ENCODE measurements at regions not wholly inside any gene's neighbourhood (a gene's known extent, or its start where the extent isn't known, plus 50 kb on each side); places are given as distances from the start of the nearest gene placed in this dataset.
"Not testable (repeated sequence)": the region's sequence is repeated elsewhere in the genome, so short reads cannot be mapped to it uniquely, and the experiment has no call there.

- H3K27me3 Mint-ChIP-seq; H3K4me3 ChIP-seq (ENCODE audit: control extremely low read depth in 1 of 5, extremely low read depth in 1 of 5, insufficient read depth in 1 of 5, low read depth in 2 of 5, low read length in 4 of 5); DNase-seq; H3K27me3 ChIP-seq (replicated peaks in 1 of 4; ENCODE audit: control extremely low read depth in 1 of 4, control insufficient read depth in 3 of 4, insufficient read depth in 4 of 4, low read length in 3 of 4); H3K36me3 ChIP-seq (replicated peaks in 1 of 2; ENCODE audit: control extremely low read depth in 1 of 2, control insufficient read depth in 1 of 2, extremely low read depth in 1 of 2, insufficient read depth in 2 of 2, low read length in 1 of 2); ATAC-seq (ENCODE audit: low read depth); H3K4me3 Mint-ChIP-seq; H3K4me2 ChIP-seq (replicated peaks; ENCODE audit: low read depth, low read length, poor library complexity, severe bottlenecking); CTCF ChIA-PET; H3K4me1 Mint-ChIP-seq; H2AFZ ChIP-seq (ENCODE audit: insufficient read depth, low read depth, low read length, poor library complexity, severe bottlenecking); H3K79me2 ChIP-seq (ENCODE audit: control insufficient read depth, insufficient read depth, low read length); H3K9ac ChIP-seq (ENCODE audit: low read length); POLR2A ChIA-PET; H3K9me3 Mint-ChIP-seq (ENCODE audit: insufficient read depth); H3K9me3 ChIP-seq (ENCODE audit: control extremely low read depth in 1 of 3, control insufficient read depth in 2 of 3, insufficient read depth in 1 of 3, low read length in 2 of 3); H4K20me1 ChIP-seq (ENCODE audit: control insufficient read depth, insufficient read depth, low read length, poor library complexity, severe bottlenecking); H3K4me1 ChIP-seq (ENCODE audit: control insufficient read depth in 2 of 2, insufficient read depth in 2 of 2, low read length in 2 of 2); intact Hi-C loops (cut with micrococcal nuclease); H3K27ac Mint-ChIP-seq; H3K27ac ChIP-seq (ENCODE audit: low read length in 2 of 2): not testable (repeated sequence)
- WGBS (ENCODE audit: insufficient coverage) = 92% methylated on average over 4 of the region's 6 CpGs
These were observed 151.9 kb downstream of the CWH43 start for GRCh38 chr4:49137961-49138360.

DNA sequence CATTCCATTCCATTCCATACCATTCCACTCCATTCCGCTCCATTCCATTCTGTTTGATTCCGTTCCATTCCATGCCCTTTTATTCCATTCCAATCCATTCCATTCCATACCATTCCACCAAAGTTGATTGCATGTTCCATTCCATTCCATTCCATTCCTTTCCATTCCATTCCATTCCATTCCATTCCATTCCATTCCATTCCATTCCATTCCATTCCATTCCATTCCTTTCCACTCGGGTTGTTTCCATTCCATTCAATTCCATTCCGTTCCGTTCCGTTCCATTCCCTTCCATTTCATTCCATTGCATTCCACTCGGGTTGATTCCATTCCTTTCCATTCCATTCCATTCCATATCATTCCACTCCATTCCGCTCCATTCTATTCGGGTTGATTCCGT, 152.7 kb downstream of the CWH43 start:
- H3K4me1 Mint-ChIP-seq; H3K4me3 Mint-ChIP-seq; ATAC-seq (ENCODE audit: low read depth); H3K4me1 ChIP-seq (ENCODE audit: control insufficient read depth in 2 of 2, insufficient read depth in 2 of 2, low read length in 2 of 2); POLR2A ChIA-PET; H3K27ac Mint-ChIP-seq; H3K36me3 ChIP-seq (replicated peaks in 1 of 2; ENCODE audit: control extremely low read depth in 1 of 2, control insufficient read depth in 1 of 2, extremely low read depth in 1 of 2, insufficient read depth in 2 of 2, low read length in 1 of 2); DNase-seq; H3K79me2 ChIP-seq (ENCODE audit: control insufficient read depth, insufficient read depth, low read length); intact Hi-C loops (cut with micrococcal nuclease); H3K27me3 Mint-ChIP-seq; H3K4me2 ChIP-seq (replicated peaks; ENCODE audit: low read depth, low read length, poor library complexity, severe bottlenecking); H3K9me3 Mint-ChIP-seq (ENCODE audit: insufficient read depth); H3K27me3 ChIP-seq (replicated peaks in 1 of 4; ENCODE audit: control extremely low read depth in 1 of 4, control insufficient read depth in 3 of 4, insufficient read depth in 4 of 4, low read length in 3 of 4); H3K27ac ChIP-seq (ENCODE audit: low read length in 2 of 2); H3K4me3 ChIP-seq (ENCODE audit: control extremely low read depth in 1 of 5, extremely low read depth in 1 of 5, insufficient read depth in 1 of 5, low read depth in 2 of 5, low read length in 4 of 5); CTCF ChIA-PET; H2AFZ ChIP-seq (ENCODE audit: insufficient read depth, low read depth, low read length, poor library complexity, severe bottlenecking); H3K9ac ChIP-seq (ENCODE audit: low read length); H4K20me1 ChIP-seq (ENCODE audit: control insufficient read depth, insufficient read depth, low read length, poor library complexity, severe bottlenecking): not testable (repeated sequence)
- no CpG with 5 or more reads among the region's 10 CpGs for WGBS (ENCODE audit: insufficient coverage)
- peaks cover 0 to 15% (median 5%) of the 10 kb centered on the region in 3 donors for H3K9me3 ChIP-seq (ENCODE audit: control extremely low read depth in 1 of 3, control insufficient read depth in 2 of 3, insufficient read depth in 1 of 3, low read length in 2 of 3)

- DNase-seq; H3K27ac Mint-ChIP-seq; H3K9ac ChIP-seq (ENCODE audit: low read length); H3K27me3 Mint-ChIP-seq; ATAC-seq (ENCODE audit: low read depth); H3K4me3 ChIP-seq (ENCODE audit: control extremely low read depth in 1 of 5, extremely low read depth in 1 of 5, insufficient read depth in 1 of 5, low read depth in 2 of 5, low read length in 4 of 5); H2AFZ ChIP-seq (ENCODE audit: insufficient read depth, low read depth, low read length, poor library complexity, severe bottlenecking); H3K4me2 ChIP-seq (replicated peaks; ENCODE audit: low read depth, low read length, poor library complexity, severe bottlenecking); H3K4me1 Mint-ChIP-seq; H3K4me1 ChIP-seq (ENCODE audit: control insufficient read depth in 2 of 2, insufficient read depth in 2 of 2, low read length in 2 of 2); H3K27ac ChIP-seq (ENCODE audit: low read length in 2 of 2); intact Hi-C loops (cut with micrococcal nuclease); H3K79me2 ChIP-seq (ENCODE audit: control insufficient read depth, insufficient read depth, low read length); H3K4me3 Mint-ChIP-seq; H3K36me3 ChIP-seq (replicated peaks in 1 of 2; ENCODE audit: control extremely low read depth in 1 of 2, control insufficient read depth in 1 of 2, extremely low read depth in 1 of 2, insufficient read depth in 2 of 2, low read length in 1 of 2); H3K27me3 ChIP-seq (replicated peaks in 1 of 4; ENCODE audit: control extremely low read depth in 1 of 4, control insufficient read depth in 3 of 4, insufficient read depth in 4 of 4, low read length in 3 of 4); H4K20me1 ChIP-seq (ENCODE audit: control insufficient read depth, insufficient read depth, low read length, poor library complexity, severe bottlenecking); POLR2A ChIA-PET; CTCF ChIA-PET: not testable (repeated sequence)
- peaks cover 0 to 14% (median 5%) of the 10 kb centered on the region in 3 donors for H3K9me3 ChIP-seq (ENCODE audit: control extremely low read depth in 1 of 3, control insufficient read depth in 2 of 3, insufficient read depth in 1 of 3, low read length in 2 of 3)
- H3K9me3 Mint-ChIP-seq (ENCODE audit: insufficient read depth) = peaks cover 10% of the 10 kb centered on the region
- 96% methylated on average over 3 of the region's 8 CpGs for WGBS (ENCODE audit: insufficient coverage)
These were observed 153.4 kb downstream of the CWH43 start for GRCh38 chr4:49139513-49139912.

- H3K27ac ChIP-seq (ENCODE audit: low read length in 2 of 2); intact Hi-C loops (cut with micrococcal nuclease); H3K27ac Mint-ChIP-seq; H3K36me3 ChIP-seq (replicated peaks in 1 of 2; ENCODE audit: control extremely low read depth in 1 of 2, control insufficient read depth in 1 of 2, extremely low read depth in 1 of 2, insufficient read depth in 2 of 2, low read length in 1 of 2); H3K4me2 ChIP-seq (replicated peaks; ENCODE audit: low read depth, low read length, poor library complexity, severe bottlenecking); H4K20me1 ChIP-seq (ENCODE audit: control insufficient read depth, insufficient read depth, low read length, poor library complexity, severe bottlenecking); ATAC-seq (ENCODE audit: low read depth); DNase-seq; H3K4me1 ChIP-seq (ENCODE audit: control insufficient read depth in 2 of 2, insufficient read depth in 2 of 2, low read length in 2 of 2); H3K79me2 ChIP-seq (ENCODE audit: control insufficient read depth, insufficient read depth, low read length); H2AFZ ChIP-seq (ENCODE audit: insufficient read depth, low read depth, low read length, poor library complexity, severe bottlenecking); H3K27me3 ChIP-seq (replicated peaks in 1 of 4; ENCODE audit: control extremely low read depth in 1 of 4, control insufficient read depth in 3 of 4, insufficient read depth in 4 of 4, low read length in 3 of 4); H3K9ac ChIP-seq (ENCODE audit: low read length); H3K4me1 Mint-ChIP-seq; CTCF ChIA-PET; H3K4me3 Mint-ChIP-seq; H3K27me3 Mint-ChIP-seq; H3K4me3 ChIP-seq (ENCODE audit: control extremely low read depth in 1 of 5, extremely low read depth in 1 of 5, insufficient read depth in 1 of 5, low read depth in 2 of 5, low read length in 4 of 5); POLR2A ChIA-PET: not testable (repeated sequence)
- peaks cover 13% of the 10 kb centered on the region for H3K9me3 Mint-ChIP-seq (ENCODE audit: insufficient read depth)
- peaks cover 0 to 18% (median 8%) of the 10 kb centered on the region in 3 donors for H3K9me3 ChIP-seq (ENCODE audit: control extremely low read depth in 1 of 3, control insufficient read depth in 2 of 3, insufficient read depth in 1 of 3, low read length in 2 of 3)
- no CpG with 5 or more reads among the region's 8 CpGs for WGBS (ENCODE audit: insufficient coverage)
These were observed 154.3 kb downstream of the CWH43 start for GRCh38 chr4:49140351-49140750.
